ENCODE measurements at regions not wholly inside any gene's neighbourhood (a gene's known extent, or its start where the extent isn't known, plus 50 kb on each side); places are given as distances from the start of the nearest gene placed in this dataset.

- 71 to 86% (median 74%) methylated on average over 2 of the region's 2 CpGs for WGBS, 3 donors
- Histone ChIP-seq H3K36me3 (ENCODE audit: control insufficient read depth in 3 of 3, insufficient read depth in 2 of 3, low read depth in 1 of 3, low read length in 3 of 3) (no peaks in the 10 kb centered on the region), H3K27me3 (ENCODE audit: control insufficient read depth in 3 of 3, insufficient read depth in 3 of 3, low read length in 3 of 3) (no peaks in the 10 kb centered on the region), H3K4me1 (ENCODE audit: control insufficient read depth in 3 of 3, insufficient read depth in 2 of 3, low read depth in 1 of 3, low read length in 2 of 3) (no peaks in the 10 kb centered on the region), H3K4me3 (ENCODE audit: low read depth in 1 of 3, low read length in 3 of 3) (no peak overlapping the region), H3K27ac (ENCODE audit: low read depth in 1 of 3, low read length in 2 of 3) (no peak overlapping the region), H3K9me3 (ENCODE audit: control insufficient read depth in 2 of 2, insufficient read depth in 1 of 2, low read depth in 1 of 2, low read length in 1 of 2) (no peaks in the 10 kb centered on the region)
- DNase-seq: no peak
- no peak for FAIRE-seq
These were observed 486.7 kb downstream of the DIPK2A start for GRCh38 chr3:144458283-144458682.

GRCh38 chr3:144462337-144462736 lies 490.7 kb downstream of the DIPK2A start:
- FAIRE-seq (no peak), DNase-seq (no peak)
- 84 to 91% (median 89%) methylated on average over 1 of the region's 1 CpG for WGBS, 3 donors
- no peaks in the 10 kb centered on the region for H3K36me3 ChIP-seq (ENCODE audit: control insufficient read depth in 3 of 3, insufficient read depth in 2 of 3, low read depth in 1 of 3, low read length in 3 of 3)
- H3K9me3 ChIP-seq (ENCODE audit: control insufficient read depth in 2 of 2, insufficient read depth in 1 of 2, low read depth in 1 of 2, low read length in 1 of 2): no peaks in the 10 kb centered on the region
- no peaks in the 10 kb centered on the region for H3K27me3 ChIP-seq (ENCODE audit: control insufficient read depth in 3 of 3, insufficient read depth in 3 of 3, low read length in 3 of 3)
- H3K27ac ChIP-seq (ENCODE audit: low read depth in 1 of 3, low read length in 2 of 3): no peak overlapping the region
- no peak overlapping the region for H3K4me3 ChIP-seq (ENCODE audit: low read depth in 1 of 3, low read length in 3 of 3)
- H3K4me1 ChIP-seq (ENCODE audit: control insufficient read depth in 3 of 3, insufficient read depth in 2 of 3, low read depth in 1 of 3, low read length in 2 of 3): no peaks in the 10 kb centered on the region

- 78 to 91% (median 81%) methylated on average over 3 of the region's 3 CpGs for WGBS, 3 donors
- Histone ChIP-seq H3K4me3 (ENCODE audit: low read depth in 1 of 3, low read length in 3 of 3) (no peak overlapping the region), H3K27ac (ENCODE audit: low read depth in 1 of 3, low read length in 2 of 3) (no peak overlapping the region), H3K4me1 (ENCODE audit: control insufficient read depth in 3 of 3, insufficient read depth in 2 of 3, low read depth in 1 of 3, low read length in 2 of 3) (no peaks in the 10 kb centered on the region), H3K9me3 (ENCODE audit: control insufficient read depth in 2 of 2, insufficient read depth in 1 of 2, low read depth in 1 of 2, low read length in 1 of 2) (no peaks in the 10 kb centered on the region), H3K36me3 (ENCODE audit: control insufficient read depth in 3 of 3, insufficient read depth in 2 of 3, low read depth in 1 of 3, low read length in 3 of 3) (no peaks in the 10 kb centered on the region), H3K27me3 (ENCODE audit: control insufficient read depth in 3 of 3, insufficient read depth in 3 of 3, low read length in 3 of 3) (no peaks in the 10 kb centered on the region)
- DNase-seq (no peak), FAIRE-seq (no peak)
These were observed 492.3 kb downstream of the DIPK2A start for GRCh38 chr3:144463911-144464310.

GRCh38 chr3:144466114-144466513 lies 494.5 kb downstream of the DIPK2A start:
- Histone ChIP-seq H3K9me3 (ENCODE audit: control insufficient read depth in 2 of 2, insufficient read depth in 1 of 2, low read depth in 1 of 2, low read length in 1 of 2) (no peaks in the 10 kb centered on the region), H3K4me1 (ENCODE audit: control insufficient read depth in 3 of 3, insufficient read depth in 2 of 3, low read depth in 1 of 3, low read length in 2 of 3) (no peaks in the 10 kb centered on the region), H3K4me3 (ENCODE audit: low read depth in 1 of 3, low read length in 3 of 3) (no peak overlapping the region), H3K36me3 (ENCODE audit: control insufficient read depth in 3 of 3, insufficient read depth in 2 of 3, low read depth in 1 of 3, low read length in 3 of 3) (no peaks in the 10 kb centered on the region), H3K27ac (ENCODE audit: low read depth in 1 of 3, low read length in 2 of 3) (no peak overlapping the region), H3K27me3 (ENCODE audit: control insufficient read depth in 3 of 3, insufficient read depth in 3 of 3, low read length in 3 of 3) (no peaks in the 10 kb centered on the region)
- no peak for FAIRE-seq
- peak in 1 of 2 donors; percentile 2 for DNase-seq
- WGBS, 3 donors: 4 to 37% (median 12%) methylated on average over 1 of the region's 1 CpG

GRCh38 chr3:144466540-144466939 lies 494.9 kb downstream of the DIPK2A start:
- H3K27me3 ChIP-seq (ENCODE audit: control insufficient read depth in 3 of 3, insufficient read depth in 3 of 3, low read length in 3 of 3): no peaks in the 10 kb centered on the region
- WGBS, 3 donors: 64 to 87% (median 79%) methylated on average over 2 of the region's 2 CpGs
- no peak for FAIRE-seq

GRCh38 chr3:144470666-144471065 lies 499.0 kb downstream of the DIPK2A start:
- H3K27me3 ChIP-seq (ENCODE audit: control insufficient read depth in 3 of 3, insufficient read depth in 3 of 3, low read length in 3 of 3): no peaks in the 10 kb centered on the region
- no peaks in the 10 kb centered on the region for H3K4me1 ChIP-seq (ENCODE audit: control insufficient read depth in 3 of 3, insufficient read depth in 2 of 3, low read depth in 1 of 3, low read length in 2 of 3)
- no peak overlapping the region for H3K27ac ChIP-seq (ENCODE audit: low read depth in 1 of 3, low read length in 2 of 3)
- FAIRE-seq: no peak
- H3K36me3 ChIP-seq (ENCODE audit: control insufficient read depth in 3 of 3, insufficient read depth in 2 of 3, low read depth in 1 of 3, low read length in 3 of 3): no peaks in the 10 kb centered on the region
- H3K4me3 ChIP-seq (ENCODE audit: low read depth in 1 of 3, low read length in 3 of 3): no peak overlapping the region
- WGBS, 3 donors: 94 to 95% (median 95%) methylated on average over 2 of the region's 2 CpGs
- H3K9me3 ChIP-seq (ENCODE audit: control insufficient read depth in 2 of 2, insufficient read depth in 1 of 2, low read depth in 1 of 2, low read length in 1 of 2): no peaks in the 10 kb centered on the region
- no peak for DNase-seq

More at GRCh38 chr3:144466540-144466939, 494.9 kb downstream of the DIPK2A start:
- Histone ChIP-seq H3K9me3 (ENCODE audit: control insufficient read depth in 2 of 2, insufficient read depth in 1 of 2, low read depth in 1 of 2, low read length in 1 of 2) (no peaks in the 10 kb centered on the region), H3K27ac (ENCODE audit: low read depth in 1 of 3, low read length in 2 of 3) (no peak overlapping the region), H3K4me1 (ENCODE audit: control insufficient read depth in 3 of 3, insufficient read depth in 2 of 3, low read depth in 1 of 3, low read length in 2 of 3) (no peaks in the 10 kb centered on the region), H3K36me3 (ENCODE audit: control insufficient read depth in 3 of 3, insufficient read depth in 2 of 3, low read depth in 1 of 3, low read length in 3 of 3) (no peaks in the 10 kb centered on the region), H3K4me3 (ENCODE audit: low read depth in 1 of 3, low read length in 3 of 3) (no peak overlapping the region)
- DNase-seq: no peak

GRCh38 chr3:144477593-144477992 lies 506.0 kb downstream of the DIPK2A start:
- no peaks in the 10 kb centered on the region for H3K36me3 ChIP-seq (ENCODE audit: control insufficient read depth in 3 of 3, insufficient read depth in 2 of 3, low read depth in 1 of 3, low read length in 3 of 3)
- no peaks in the 10 kb centered on the region for H3K4me1 ChIP-seq (ENCODE audit: control insufficient read depth in 3 of 3, insufficient read depth in 2 of 3, low read depth in 1 of 3, low read length in 2 of 3)
- 76 to 83% (median 78%) methylated on average over 1 of the region's 1 CpG for WGBS, 3 donors
- no peaks in the 10 kb centered on the region for H3K9me3 ChIP-seq (ENCODE audit: control insufficient read depth in 2 of 2, insufficient read depth in 1 of 2, low read depth in 1 of 2, low read length in 1 of 2)
- H3K4me3 ChIP-seq (ENCODE audit: low read depth in 1 of 3, low read length in 3 of 3): no peak overlapping the region
- DNase-seq: no peak
- no peaks in the 10 kb centered on the region for H3K27me3 ChIP-seq (ENCODE audit: control insufficient read depth in 3 of 3, insufficient read depth in 3 of 3, low read length in 3 of 3)
- H3K27ac ChIP-seq (ENCODE audit: low read depth in 1 of 3, low read length in 2 of 3): no peak overlapping the region
- FAIRE-seq: no peak

- no peak for FAIRE-seq
- H3K4me3 ChIP-seq (ENCODE audit: low read depth in 1 of 3, low read length in 3 of 3): no peak overlapping the region
- no peak for DNase-seq
- no peaks in the 10 kb centered on the region for H3K36me3 ChIP-seq (ENCODE audit: control insufficient read depth in 3 of 3, insufficient read depth in 2 of 3, low read depth in 1 of 3, low read length in 3 of 3)
- H3K27me3 ChIP-seq (ENCODE audit: control insufficient read depth in 3 of 3, insufficient read depth in 3 of 3, low read length in 3 of 3): no peaks in the 10 kb centered on the region
- no peaks in the 10 kb centered on the region for H3K9me3 ChIP-seq (ENCODE audit: control insufficient read depth in 2 of 2, insufficient read depth in 1 of 2, low read depth in 1 of 2, low read length in 1 of 2)
- H3K27ac ChIP-seq (ENCODE audit: low read depth in 1 of 3, low read length in 2 of 3): no peak overlapping the region
- H3K4me1 ChIP-seq (ENCODE audit: control insufficient read depth in 3 of 3, insufficient read depth in 2 of 3, low read depth in 1 of 3, low read length in 2 of 3): no peaks in the 10 kb centered on the region
These were observed 508.8 kb downstream of the DIPK2A start for GRCh38 chr3:144480416-144480919.

- H3K4me3 ChIP-seq (ENCODE audit: low read depth in 1 of 3, low read length in 3 of 3): no peak overlapping the region
- no peaks in the 10 kb centered on the region for H3K27me3 ChIP-seq (ENCODE audit: control insufficient read depth in 3 of 3, insufficient read depth in 3 of 3, low read length in 3 of 3)
- H3K27ac ChIP-seq (ENCODE audit: low read depth in 1 of 3, low read length in 2 of 3): no peak overlapping the region
- H3K9me3 ChIP-seq (ENCODE audit: control insufficient read depth in 2 of 2, insufficient read depth in 1 of 2, low read depth in 1 of 2, low read length in 1 of 2): no peaks in the 10 kb centered on the region
- no peak for DNase-seq
- H3K36me3 ChIP-seq (ENCODE audit: control insufficient read depth in 3 of 3, insufficient read depth in 2 of 3, low read depth in 1 of 3, low read length in 3 of 3): no peaks in the 10 kb centered on the region
- H3K4me1 ChIP-seq (ENCODE audit: control insufficient read depth in 3 of 3, insufficient read depth in 2 of 3, low read depth in 1 of 3, low read length in 2 of 3): no peaks in the 10 kb centered on the region
- WGBS, 3 donors: 57 to 67% (median 59%) methylated on average over 2 of the region's 2 CpGs
- FAIRE-seq: no peak
These were observed 511.3 kb downstream of the DIPK2A start for GRCh38 chr3:144482876-144483275.

All from small intestine (tissue), 7 donors.